Endothelial cell of umbilical vein (primary cell): ENCODE measurements at regions not wholly inside any gene's neighbourhood (a gene's known extent, or its start where the extent isn't known, plus 50 kb on each side); places are given as distances from the start of the nearest gene placed in this dataset.

Experiments used
- BruUV-seq: library from RNA; stranded (reverse); fragments of 400-500 nt; replicated peaks from 2 replicates; lab custom pipeline; 2021; lab: Mats Ljungman, UMichigan
- CTCF ChIA-PET: fragments of 300-600, 350-600 bp; sonication (Branson Sonifier 250); formaldehyde crosslinking; loops from one replicate; lab custom pipeline; 2021; ENCODE audit warnings: antibody characterized with exemption, inconsistent platforms; lab: Charles Lee
- POLR2A ChIA-PET: fragments of 300-600, 350-600 bp; sonication (Branson Sonifier 250); formaldehyde crosslinking; loops from one replicate; lab custom pipeline; 2021; ENCODE audit warnings: antibody characterized with exemption, inconsistent platforms; lab: Charles Lee
- DNase-seq: peaks from one replicate; pipeline ENCODE4 v3.0.0-alpha.2; 2011; ENCODE audit warnings: low read depth, low spot score
- FAIRE-seq: peaks from 2 replicates; lab custom pipeline; 2011; peaks lifted over from hg19 to GRCh38; lab: Jason Lieb, UNC
- H2AFZ ChIP-seq: 2 replicates; pipeline ENCODE4 v1.6.0; 2012; ENCODE audit warnings: low read depth, low read length, control low read depth, inconsistent platforms
- H3K27ac ChIP-seq: 2 replicates; pipeline ENCODE4 v1.5.1; 2011; ENCODE audit warnings: low read depth, mild to moderate bottlenecking, control low read depth, low read length, moderate library complexity; ENCODE audit not compliant: insufficient read depth
- H3K27me3 ChIP-seq, 2 experiments: 2 replicates each; pipeline versions ENCODE4 v1.6.0 to v1.6.1; 2011; ENCODE audit warnings: low read length in 2 of 2, mixed read lengths in 1 of 2; ENCODE audit not compliant: control insufficient read depth in 2 of 2, insufficient read depth in 2 of 2
- H3K36me3 ChIP-seq, 2 experiments: 2 replicates in 1 of 2; 3 replicates in 1 of 2; pipeline ENCODE4 v1.5.1; 2011; ENCODE audit warnings: low read length in 2 of 2, mild to moderate bottlenecking in 1 of 2, moderate library complexity in 1 of 2; ENCODE audit not compliant: control insufficient read depth in 2 of 2, insufficient read depth in 2 of 2; ENCODE audit errors: extremely low read depth in 1 of 2
- H3K4me1 ChIP-seq: 3 replicates; pipeline ENCODE4 v1.5.1; 2011; ENCODE audit warnings: mild to moderate bottlenecking, low read length; ENCODE audit not compliant: control insufficient read depth, insufficient read depth; ENCODE audit errors: extremely low read depth
- H3K4me2 ChIP-seq: 2 replicates; pipeline ENCODE4 v1.6.1; 2011; ENCODE audit warnings: low read length, control low read depth, mixed read lengths; ENCODE audit not compliant: insufficient read depth
- H3K4me3 ChIP-seq, 3 experiments: fragments of 200-600 bp in 1 of 3; sonication (generic), shearing (Covaris generic) in 1 of 3; replicated peaks in 1 of 3; 2 replicates each; pipeline ENCODE4 v1.5.1; 2011 to 2016; ENCODE audit warnings: control low read depth in 3 of 3, low read length in 3 of 3, mild to moderate bottlenecking in 2 of 3, inconsistent platforms in 1 of 3, low read depth in 1 of 3, moderate library complexity in 1 of 3; ENCODE audit not compliant: insufficient read depth in 1 of 3
- H3K79me2 ChIP-seq: 2 replicates; pipeline ENCODE4 v1.6.0; 2012; ENCODE audit warnings: low read length, inconsistent platforms; ENCODE audit not compliant: control insufficient read depth, insufficient read depth
- H3K9ac ChIP-seq: replicated peaks from 2 replicates; pipeline ENCODE3; 2011; ENCODE audit warnings: low read length, control low read depth; ENCODE audit not compliant: insufficient read depth; ENCODE audit errors: extremely low read depth
- H3K9me1 ChIP-seq: replicated peaks from 3 replicates; pipeline ENCODE4 v1.6.0; 2011; ENCODE audit warnings: mild to moderate bottlenecking, low read length; ENCODE audit not compliant: control insufficient read depth, insufficient read depth; ENCODE audit errors: extremely low read depth
- H3K9me3 ChIP-seq: replicated peaks from 2 replicates; pipeline ENCODE4 v1.5.1; 2012; ENCODE audit warnings: low read length, inconsistent platforms; ENCODE audit not compliant: control insufficient read depth, insufficient read depth
- H4K20me1 ChIP-seq: replicated peaks from 2 replicates; pipeline ENCODE3; 2011; ENCODE audit warnings: mild to moderate bottlenecking, low read length; ENCODE audit not compliant: control insufficient read depth, insufficient read depth; ENCODE audit errors: extremely low read depth
- CTCF ChIP-seq, 2 donors: IDR thresholded peaks; 1 replicate in 1 of 2; 2 replicates in 1 of 2; pipeline ENCODE4 v1.5.1; 2011; ENCODE audit warnings: low read length in 2 of 2, mild to moderate bottlenecking in 2 of 2, moderate library complexity in 2 of 2, control low read depth in 1 of 2, inconsistent platforms in 1 of 2, low read depth in 1 of 2; ENCODE audit not compliant: insufficient read depth in 1 of 2; ENCODE audit errors: extremely low read depth in 1 of 2
- EZH2 ChIP-seq: IDR thresholded peaks from 2 replicates; pipeline ENCODE4 v1.6.1; 2012; ENCODE audit warnings: borderline replicate concordance, low read depth, mild to moderate bottlenecking, moderate library complexity, low read length, inconsistent platforms; ENCODE audit not compliant: severe bottlenecking
- FOS ChIP-seq: IDR thresholded peaks from 2 replicates; pipeline ENCODE4 v1.6.1; 2011; ENCODE audit warnings: mild to moderate bottlenecking, low read length, moderate library complexity, borderline replicate concordance; ENCODE audit not compliant: insufficient read depth
- GATA2 ChIP-seq: IDR thresholded peaks from 2 replicates; pipeline ENCODE4 v1.7.0; 2011; ENCODE audit warnings: low read depth, mild to moderate bottlenecking, moderate library complexity, mixed read lengths, low read length; ENCODE audit not compliant: insufficient read length, insufficient read depth
- JUN ChIP-seq: IDR thresholded peaks from 2 replicates; pipeline ENCODE4 v1.6.1; 2011; ENCODE audit warnings: borderline replicate concordance, low read depth; ENCODE audit not compliant: insufficient read length, insufficient read depth
- MYC ChIP-seq: IDR thresholded peaks from one replicate; pipeline ENCODE4 v1.6.1; 2011; ENCODE audit warnings: mild to moderate bottlenecking, low read depth, low read length
- POLR2A ChIP-seq: IDR thresholded peaks from 2 replicates; pipeline ENCODE4 v1.6.1; 2012; ENCODE audit warnings: low read depth, mild to moderate bottlenecking, control low read depth, low read length
- POLR2AphosphoS5 ChIP-seq: IDR thresholded peaks from 2 replicates; pipeline ENCODE4 v1.6.1; 2012; ENCODE audit warnings: low read depth, mild to moderate bottlenecking, control low read depth, low read length, moderate library complexity; ENCODE audit not compliant: insufficient read depth
- dilution Hi-C: fragments of 300-500 bp; cut with MboI; formaldehyde crosslinking; loops from one replicate; pipeline ENCODE4 v1.15.0; 2019; ENCODE audit warnings: low sequenced_read_pairs; ENCODE audit not compliant: extremely low pct_ligation_motif_present
- intact Hi-C: fragments of 100-400 bp; cut with micrococcal nuclease; formaldehyde crosslinking; loops from one replicate; pipeline ENCODE4 v1.10.0; 2022
- TF ChIP-seq, protein P1 (sequence below): IDR thresholded peaks from 2 replicates; pipeline ENCODE4 v1.6.1; 2011; ENCODE audit not compliant: insufficient read depth, insufficient read length

- DNase-seq (peak; percentile 58), FAIRE-seq (no peak)
- H3K9ac ChIP-seq: no peak overlapping the region
- TF ChIP-seq FOS (no peak), MYC (no peak), POLR2A (no peak), JUN (no peak), POLR2AphosphoS5 (no peak), EZH2 (no peak), CTCF (IDR thresholded peaks at IDR 0.05; ENCODE audit: extremely low read depth in 1 of 2, insufficient read depth in 1 of 2, low read depth in 1 of 2, low read length in 2 of 2) (no peak), GATA2 (no peak)
- TF ChIP-seq, protein P1, sequence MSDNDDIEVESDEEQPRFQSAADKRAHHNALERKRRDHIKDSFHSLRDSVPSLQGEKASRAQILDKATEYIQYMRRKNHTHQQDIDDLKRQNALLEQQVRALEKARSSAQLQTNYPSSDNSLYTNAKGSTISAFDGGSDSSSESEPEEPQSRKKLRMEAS: no peak
- POLR2A ChIA-PET: no interaction called here
- no peaks in the 10 kb centered on the region for H3K36me3 ChIP-seq
- BruUV-seq: no TSS peak
- H3K9me3 ChIP-seq: no peaks in the 10 kb centered on the region
- no peaks in the 10 kb centered on the region for H3K79me2 ChIP-seq
- peaks cover 16% of the 10 kb centered on the region for H3K4me1 ChIP-seq
- H3K4me2 ChIP-seq: no peak overlapping the region
- no peak overlapping the region for H3K27ac ChIP-seq
- dilution Hi-C loops: no loop called here
- no peak overlapping the region for H3K4me3 ChIP-seq
- H4K20me1 ChIP-seq: no peaks in the 10 kb centered on the region
- CTCF ChIA-PET: interaction anchor here (0.7 to 1.9 kb wide), 3 partner anchors 26 to 130 kb away, joined by 4 read pairs; no protein-coding TSS in a partner anchor
- no peaks in the 10 kb centered on the region for H3K9me1 ChIP-seq
- no peaks in the 10 kb centered on the region for H3K27me3 ChIP-seq
- peak overlapping the region; percentile 98 for H2AFZ ChIP-seq
- intact Hi-C loops: loop anchor here (10.0 kb wide), 1 partner anchor 1850 kb away; the partner anchor contains the start of gene RIOK2
Observed at GRCh38 chr5:99034336-99034735, 105.5 kb upstream of the CHD1 start.
